ENCODE measurements at regions not wholly inside any gene's neighbourhood (a gene's known extent, or its start where the extent isn't known, plus 50 kb on each side); places are given as distances from the start of the nearest gene placed in this dataset.

- Histone ChIP-seq H3K27me3 (no peaks in the 10 kb centered on the region), H3K4me1 (ENCODE audit: control insufficient read depth in 1 of 2, insufficient read depth in 1 of 2, low read depth in 1 of 2, low read length in 1 of 2) (no peaks in the 10 kb centered on the region), H3K4me3 (ENCODE audit: low read depth in 1 of 2, low read length in 1 of 2) (no peak overlapping the region), H3K36me3 (no peaks in the 10 kb centered on the region), H3K9me3 (no peaks in the 10 kb centered on the region), H3K27ac (no peak overlapping the region)
- TF ChIP-seq CTCF (IDR thresholded peaks at IDR 0.05) = no peak
Observed at GRCh38 chr20:11035211-11035610, 361.4 kb upstream of the JAG1 start.

GRCh38 chr20:11041396-11041795 is 367.6 kb upstream of the JAG1 start:
- Histone ChIP-seq H3K4me1 (ENCODE audit: control insufficient read depth in 1 of 2, insufficient read depth in 1 of 2, low read depth in 1 of 2, low read length in 1 of 2) (no peaks in the 10 kb centered on the region), H3K36me3 (no peaks in the 10 kb centered on the region), H3K4me3 (ENCODE audit: low read depth in 1 of 2, low read length in 1 of 2) (no peak overlapping the region), H3K27me3 (no peaks in the 10 kb centered on the region), H3K27ac (no peak overlapping the region), H3K9me3 (no peaks in the 10 kb centered on the region)
- no peak for TF ChIP-seq CTCF (IDR thresholded peaks at IDR 0.05)

DNA sequence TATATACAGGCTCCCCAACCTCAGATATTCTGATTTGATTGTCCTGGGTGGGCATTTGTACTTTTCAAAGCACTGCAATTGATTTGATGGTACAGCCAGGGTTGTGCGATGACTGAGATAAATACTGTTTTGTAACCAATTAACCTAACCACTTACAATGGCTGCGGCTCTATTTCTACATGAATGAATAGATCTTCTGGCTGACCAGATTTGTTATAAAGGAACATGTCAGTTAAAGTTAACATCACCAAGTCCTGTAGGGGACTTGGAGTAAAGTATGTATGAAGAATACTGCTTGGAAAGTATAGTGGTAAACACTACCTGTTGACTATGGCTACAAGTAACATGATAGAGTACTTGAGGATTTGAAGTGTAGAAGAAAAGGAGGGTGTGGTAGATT is 369.2 kb upstream of the JAG1 start:
- H3K36me3 ChIP-seq = no peaks in the 10 kb centered on the region
- no peak for TF ChIP-seq CTCF (IDR thresholded peaks at IDR 0.05)
- no peaks in the 10 kb centered on the region for H3K9me3 ChIP-seq
- H3K27me3 ChIP-seq = no peaks in the 10 kb centered on the region
- no peaks in the 10 kb centered on the region for H3K4me1 ChIP-seq (ENCODE audit: control insufficient read depth in 1 of 2, insufficient read depth in 1 of 2, low read depth in 1 of 2, low read length in 1 of 2)
- H3K4me3 ChIP-seq (ENCODE audit: low read depth in 1 of 2, low read length in 1 of 2) = no peak overlapping the region
- no peak overlapping the region for H3K27ac ChIP-seq

GRCh38 chr20:11044561-11044960 is 370.8 kb upstream of the JAG1 start:
- Histone ChIP-seq H3K4me1 (ENCODE audit: control insufficient read depth in 1 of 2, insufficient read depth in 1 of 2, low read depth in 1 of 2, low read length in 1 of 2) (no peaks in the 10 kb centered on the region), H3K27ac (no peak overlapping the region), H3K36me3 (no peaks in the 10 kb centered on the region), H3K27me3 (no peaks in the 10 kb centered on the region), H3K9me3 (no peaks in the 10 kb centered on the region), H3K4me3 (ENCODE audit: low read depth in 1 of 2, low read length in 1 of 2) (no peak overlapping the region)
- TF ChIP-seq CTCF (IDR thresholded peaks at IDR 0.05) = no peak

- H3K36me3 ChIP-seq = no peaks in the 10 kb centered on the region
- H3K4me3 ChIP-seq (ENCODE audit: low read depth in 1 of 2, low read length in 1 of 2) = no peak overlapping the region
- no peak for TF ChIP-seq CTCF (IDR thresholded peaks at IDR 0.05)
- H3K4me1 ChIP-seq (ENCODE audit: control insufficient read depth in 1 of 2, insufficient read depth in 1 of 2, low read depth in 1 of 2, low read length in 1 of 2) = no peaks in the 10 kb centered on the region
- no peak overlapping the region for H3K27ac ChIP-seq
- no peaks in the 10 kb centered on the region for H3K27me3 ChIP-seq
- H3K9me3 ChIP-seq = no peaks in the 10 kb centered on the region
Observed at GRCh38 chr20:11045412-11046175, 371.8 kb upstream of the JAG1 start.
